ENCODE measurements at regions not wholly inside any gene's neighbourhood (a gene's known extent, or its start where the extent isn't known, plus 50 kb on each side); places are given as distances from the start of the nearest gene placed in this dataset.

DNA sequence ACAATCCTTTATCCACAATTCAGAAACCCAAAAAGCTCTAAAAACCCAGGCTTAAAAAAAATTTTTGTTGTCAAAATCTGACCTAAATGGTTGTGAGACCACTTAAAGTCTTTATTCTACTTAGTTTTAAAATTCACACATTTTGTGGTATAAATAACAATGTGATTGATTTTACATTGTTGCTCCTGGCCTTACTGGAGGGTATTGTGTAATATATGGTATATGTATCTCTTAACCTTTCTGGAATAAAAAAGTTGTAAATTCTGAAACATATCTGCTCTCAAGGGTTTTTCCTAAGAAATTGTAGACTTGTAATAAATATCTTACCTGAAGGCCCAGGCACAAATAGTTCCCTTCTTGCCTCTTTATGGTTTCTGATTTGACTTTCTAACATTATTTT lies 73.3 kb upstream of the PNPT1 start:
- TF ChIP-seq EP300 (IDR thresholded peaks at IDR 0.05), result no peak
- TF ChIP-seq, protein P1, sequence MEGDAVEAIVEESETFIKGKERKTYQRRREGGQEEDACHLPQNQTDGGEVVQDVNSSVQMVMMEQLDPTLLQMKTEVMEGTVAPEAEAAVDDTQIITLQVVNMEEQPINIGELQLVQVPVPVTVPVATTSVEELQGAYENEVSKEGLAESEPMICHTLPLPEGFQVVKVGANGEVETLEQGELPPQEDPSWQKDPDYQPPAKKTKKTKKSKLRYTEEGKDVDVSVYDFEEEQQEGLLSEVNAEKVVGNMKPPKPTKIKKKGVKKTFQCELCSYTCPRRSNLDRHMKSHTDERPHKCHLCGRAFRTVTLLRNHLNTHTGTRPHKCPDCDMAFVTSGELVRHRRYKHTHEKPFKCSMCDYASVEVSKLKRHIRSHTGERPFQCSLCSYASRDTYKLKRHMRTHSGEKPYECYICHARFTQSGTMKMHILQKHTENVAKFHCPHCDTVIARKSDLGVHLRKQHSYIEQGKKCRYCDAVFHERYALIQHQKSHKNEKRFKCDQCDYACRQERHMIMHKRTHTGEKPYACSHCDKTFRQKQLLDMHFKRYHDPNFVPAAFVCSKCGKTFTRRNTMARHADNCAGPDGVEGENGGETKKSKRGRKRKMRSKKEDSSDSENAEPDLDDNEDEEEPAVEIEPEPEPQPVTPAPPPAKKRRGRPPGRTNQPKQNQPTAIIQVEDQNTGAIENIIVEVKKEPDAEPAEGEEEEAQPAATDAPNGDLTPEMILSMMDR (IDR thresholded peaks at IDR 0.05), result no peak
